ENCODE measurements at regions not wholly inside any gene's neighbourhood (a gene's known extent, or its start where the extent isn't known, plus 50 kb on each side); places are given as distances from the start of the nearest gene placed in this dataset.

DNA sequence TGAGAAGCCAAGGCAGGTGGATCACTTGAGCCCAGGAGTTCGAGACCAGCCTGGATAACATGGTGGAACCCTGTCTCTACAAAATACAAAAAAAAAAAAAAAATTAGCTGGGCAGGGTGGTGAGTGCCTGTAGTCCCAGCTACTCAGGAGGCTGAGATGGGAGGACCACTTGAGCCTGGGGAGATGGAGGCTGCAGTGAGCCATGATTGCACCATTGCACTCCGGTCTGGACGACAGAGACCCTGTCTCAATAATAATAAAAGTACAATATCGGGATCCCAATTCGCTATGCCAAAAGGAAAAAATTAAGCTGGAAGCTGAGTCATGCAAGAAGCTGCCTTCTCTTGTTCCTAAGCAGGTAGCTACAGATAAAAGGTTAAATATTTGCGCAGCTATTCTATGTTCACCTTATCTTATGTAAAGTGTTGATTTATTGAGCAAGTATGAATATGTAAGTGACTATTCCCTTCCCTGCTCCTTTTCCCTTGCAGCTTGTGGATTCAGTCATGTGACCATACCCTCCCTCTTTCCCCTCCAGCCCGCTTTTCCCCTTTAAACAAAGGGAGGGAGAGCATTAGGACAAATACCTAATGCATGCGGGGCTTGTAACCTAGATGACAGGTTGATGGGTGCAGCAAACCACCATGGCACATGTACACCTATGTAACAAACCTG is 112.0 kb downstream of the LITAF start:
- TF ChIP-seq, protein P1, sequence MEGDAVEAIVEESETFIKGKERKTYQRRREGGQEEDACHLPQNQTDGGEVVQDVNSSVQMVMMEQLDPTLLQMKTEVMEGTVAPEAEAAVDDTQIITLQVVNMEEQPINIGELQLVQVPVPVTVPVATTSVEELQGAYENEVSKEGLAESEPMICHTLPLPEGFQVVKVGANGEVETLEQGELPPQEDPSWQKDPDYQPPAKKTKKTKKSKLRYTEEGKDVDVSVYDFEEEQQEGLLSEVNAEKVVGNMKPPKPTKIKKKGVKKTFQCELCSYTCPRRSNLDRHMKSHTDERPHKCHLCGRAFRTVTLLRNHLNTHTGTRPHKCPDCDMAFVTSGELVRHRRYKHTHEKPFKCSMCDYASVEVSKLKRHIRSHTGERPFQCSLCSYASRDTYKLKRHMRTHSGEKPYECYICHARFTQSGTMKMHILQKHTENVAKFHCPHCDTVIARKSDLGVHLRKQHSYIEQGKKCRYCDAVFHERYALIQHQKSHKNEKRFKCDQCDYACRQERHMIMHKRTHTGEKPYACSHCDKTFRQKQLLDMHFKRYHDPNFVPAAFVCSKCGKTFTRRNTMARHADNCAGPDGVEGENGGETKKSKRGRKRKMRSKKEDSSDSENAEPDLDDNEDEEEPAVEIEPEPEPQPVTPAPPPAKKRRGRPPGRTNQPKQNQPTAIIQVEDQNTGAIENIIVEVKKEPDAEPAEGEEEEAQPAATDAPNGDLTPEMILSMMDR (IDR thresholded peaks at IDR 0.05; ENCODE audit: insufficient read depth, low read depth, low read length), result no peak
- TF ChIP-seq EZH2 (IDR thresholded peaks at IDR 0.05; ENCODE audit: insufficient read depth, low read length), result no peak

Data from astrocyte (in vitro differentiated cells and primary cell).